Adrenal gland (tissue), 5 donors: ENCODE measurements at regions not wholly inside any gene's neighbourhood (a gene's known extent, or its start where the extent isn't known, plus 50 kb on each side); places are given as distances from the start of the nearest gene placed in this dataset.

Experiments
- CTCF ChIP-seq, 6 experiments: fragments of 450-650 bp in 4 of 6; fragments of 200-600 bp in 2 of 6; sonication (generic) in 1 of 6; IDR thresholded peaks; 1 replicate in 5 of 6; 2 replicates in 1 of 6; pipeline versions ENCODE4 v1.5.1 to v1.8.0; 2016 to 2021; ENCODE audit warnings: antibody characterized with exemption in 6 of 6, mild to moderate bottlenecking in 2 of 6, moderate library complexity in 1 of 6
- POLR2A ChIP-seq, 2 donors: fragments of 450-650 bp; IDR thresholded peaks; one replicate each; pipeline ENCODE4 v1.6.1; 2017; ENCODE audit warnings: antibody characterized with exemption in 2 of 2, mild to moderate bottlenecking in 2 of 2, moderate library complexity in 1 of 2
- donor health status: DM: no; HTN: no; CAD: no.

DNA sequence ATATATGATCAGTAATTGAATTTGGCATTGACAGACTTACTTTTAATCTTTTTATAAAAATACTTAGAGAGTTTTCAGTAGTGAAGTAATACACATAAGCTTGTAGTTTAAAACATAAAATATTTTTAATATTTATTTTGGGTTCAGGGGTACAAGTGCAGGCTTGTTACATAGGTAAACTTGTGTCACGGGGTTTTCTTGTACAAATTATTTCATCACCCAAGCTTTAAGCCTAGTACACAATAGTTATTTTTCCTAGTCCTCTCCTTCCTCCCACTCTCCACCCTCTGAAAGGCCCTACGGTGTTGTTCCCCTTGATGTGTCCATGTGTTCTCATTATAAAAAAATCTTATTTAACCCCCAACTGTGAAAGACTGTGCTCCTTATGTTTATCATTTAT, 1397.8 kb upstream of the RAG2 start:
- no peak for TF ChIP-seq CTCF (IDR thresholded peaks at IDR 0.05)
- no peak for TF ChIP-seq POLR2A (IDR thresholded peaks at IDR 0.05)
